CD4-positive, alpha-beta T cell (primary cell): ENCODE measurements at regions not wholly inside any gene's neighbourhood (a gene's known extent, or its start where the extent isn't known, plus 50 kb on each side); places are given as distances from the start of the nearest gene placed in this dataset.

Experiments used
- ATAC-seq: fragments of 200-7000 bp; cut with Tn5 transposase; one replicate; pipeline ENCODE4 v1.10.0; 2022; ENCODE audit warnings: mild to moderate bottlenecking; ENCODE audit not compliant: poor library complexity
- CTCF ChIA-PET: fragments of 350-600 bp; sonication (Branson Sonifier 250); formaldehyde crosslinking; loops from one replicate; lab custom pipeline; 2021; ENCODE audit warnings: antibody characterized with exemption, inconsistent platforms; lab: Charles Lee
- POLR2A ChIA-PET: fragments of 350-600 bp; sonication (Branson Sonifier 250); formaldehyde crosslinking; loops from one replicate; lab custom pipeline; 2021; ENCODE audit warnings: antibody characterized with exemption, inconsistent platforms; lab: Charles Lee
- DNase-seq, 14 experiments: peaks; one replicate each; pipeline ENCODE4 v3.0.0-alpha.2; 2013 to 2020; ENCODE audit warnings: mixed read lengths in 2 of 14
- H3K27ac ChIP-seq, 2 donors: one replicate each; pipeline versions ENCODE4 v1.5.1 to v1.7.0; 2013; ENCODE audit warnings: low read length in 2 of 2, low read depth in 1 of 2, mild to moderate bottlenecking in 1 of 2
- H3K27me3 ChIP-seq, 2 experiments: 1 replicate in 1 of 2; 2 replicates in 1 of 2; pipeline versions ENCODE4 v1.6.1 to v1.7.0; 2013; ENCODE audit warnings: low read length in 2 of 2, control low read depth in 1 of 2, mild to moderate bottlenecking in 1 of 2, moderate library complexity in 1 of 2; ENCODE audit not compliant: insufficient read depth in 2 of 2, control insufficient read depth in 1 of 2
- H3K36me3 ChIP-seq: one replicate; pipeline ENCODE4 v1.6.1; 2013; ENCODE audit warnings: low read length, control low read depth; ENCODE audit not compliant: insufficient read depth
- H3K4me1 ChIP-seq: one replicate; pipeline ENCODE4 v1.6.1; 2013; ENCODE audit warnings: low read length, control low read depth; ENCODE audit not compliant: insufficient read depth
- H3K4me3 ChIP-seq: one replicate; pipeline ENCODE4 v1.5.1; 2013; ENCODE audit warnings: mild to moderate bottlenecking, low read length, moderate library complexity
- H3K9me3 ChIP-seq, 2 experiments: 1 replicate in 1 of 2; 2 replicates in 1 of 2; pipeline versions ENCODE4 v1.6.1 to v1.7.0; 2013; ENCODE audit warnings: low read length in 2 of 2, mild to moderate bottlenecking in 2 of 2, control low read depth in 1 of 2, moderate library complexity in 1 of 2; ENCODE audit not compliant: control insufficient read depth in 1 of 2, insufficient read depth in 1 of 2
- H3K27ac Mint-ChIP-seq: one replicate; pipeline ENCODE4 v1.8.0; 2020; ENCODE audit warnings: mixed read lengths
- H3K27me3 Mint-ChIP-seq: one replicate; pipeline ENCODE4 v1.8.0; 2021; ENCODE audit warnings: mixed read lengths
- H3K36me3 Mint-ChIP-seq: one replicate; pipeline ENCODE4 v1.8.0; 2021; ENCODE audit warnings: low read depth, mixed read lengths
- H3K4me1 Mint-ChIP-seq: one replicate; pipeline ENCODE4 v1.8.0; 2021; ENCODE audit warnings: low read depth, mixed read lengths
- H3K4me3 Mint-ChIP-seq: one replicate; pipeline ENCODE4 v1.8.0; 2020; ENCODE audit warnings: mild to moderate bottlenecking, mixed read lengths
- H3K9me3 Mint-ChIP-seq: one replicate; pipeline ENCODE4 v1.8.0; 2020; ENCODE audit warnings: mixed read lengths
- intact Hi-C, 2 experiments: fragments of 100-400 bp; cut with DNase I in 1 of 2; cut with micrococcal nuclease in 1 of 2; formaldehyde crosslinking; loops; one replicate each; pipeline versions ENCODE4 v1.15.1 to v1.9.0; 2023 to 2025; cut with DNase I, micrococcal nuclease
- TF ChIP-seq, protein P1 (sequence below): fragments of 200-600 bp; IDR thresholded peaks from one replicate; pipeline ENCODE4 v1.8.0; 2022; ENCODE audit warnings: antibody characterized with exemption, mild to moderate bottlenecking

DNA sequence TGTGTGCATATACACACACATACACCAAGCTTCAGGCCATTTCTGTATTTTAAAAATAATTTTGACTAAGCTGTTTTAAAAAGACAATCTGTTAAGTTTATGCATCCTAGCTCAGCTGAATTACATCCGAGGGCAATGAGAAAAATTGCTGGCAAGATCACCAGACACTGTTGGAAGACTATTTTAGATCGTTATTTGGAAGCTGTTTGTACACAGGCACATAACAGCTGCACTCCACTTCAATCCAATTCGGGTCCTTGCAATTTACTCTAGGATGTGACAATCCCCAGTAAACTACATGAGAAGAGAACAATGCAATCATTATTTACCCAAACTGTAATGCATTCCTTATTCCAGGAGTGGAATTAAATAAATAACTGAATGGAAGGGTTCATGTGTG, 79.3 kb upstream of the RASA1 start:
- Mint-ChIP-seq H3K36me3 (no peaks in the 10 kb centered on the region), H3K27me3 (no peaks in the 10 kb centered on the region), H3K27ac (no peak overlapping the region), H3K4me1 (peaks cover 15% of the 10 kb centered on the region), H3K4me3 (no peak overlapping the region), H3K9me3 (no peaks in the 10 kb centered on the region)
- H3K4me1 ChIP-seq, result no peaks in the 10 kb centered on the region
- no peak for ATAC-seq
- intact Hi-C loops, result loop anchor here in 1 of 2 experiments (10.0 kb wide), 1 partner anchor 76 kb away; the partner anchor contains the start of gene RASA1
- no peak overlapping the region for H3K4me3 ChIP-seq
- H3K27ac ChIP-seq, result no peak overlapping the region
- no peak for DNase-seq
- ChIA-PET CTCF (no interaction called here), POLR2A (interaction anchor here (0.7 kb wide), 1 partner anchor 13 kb away, joined by 3 read pairs; no protein-coding TSS in a partner anchor)
- TF ChIP-seq, protein P1, sequence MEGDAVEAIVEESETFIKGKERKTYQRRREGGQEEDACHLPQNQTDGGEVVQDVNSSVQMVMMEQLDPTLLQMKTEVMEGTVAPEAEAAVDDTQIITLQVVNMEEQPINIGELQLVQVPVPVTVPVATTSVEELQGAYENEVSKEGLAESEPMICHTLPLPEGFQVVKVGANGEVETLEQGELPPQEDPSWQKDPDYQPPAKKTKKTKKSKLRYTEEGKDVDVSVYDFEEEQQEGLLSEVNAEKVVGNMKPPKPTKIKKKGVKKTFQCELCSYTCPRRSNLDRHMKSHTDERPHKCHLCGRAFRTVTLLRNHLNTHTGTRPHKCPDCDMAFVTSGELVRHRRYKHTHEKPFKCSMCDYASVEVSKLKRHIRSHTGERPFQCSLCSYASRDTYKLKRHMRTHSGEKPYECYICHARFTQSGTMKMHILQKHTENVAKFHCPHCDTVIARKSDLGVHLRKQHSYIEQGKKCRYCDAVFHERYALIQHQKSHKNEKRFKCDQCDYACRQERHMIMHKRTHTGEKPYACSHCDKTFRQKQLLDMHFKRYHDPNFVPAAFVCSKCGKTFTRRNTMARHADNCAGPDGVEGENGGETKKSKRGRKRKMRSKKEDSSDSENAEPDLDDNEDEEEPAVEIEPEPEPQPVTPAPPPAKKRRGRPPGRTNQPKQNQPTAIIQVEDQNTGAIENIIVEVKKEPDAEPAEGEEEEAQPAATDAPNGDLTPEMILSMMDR, result no peak
- H3K36me3 ChIP-seq, result no peaks in the 10 kb centered on the region
- no peaks in the 10 kb centered on the region for H3K9me3 ChIP-seq
- no peaks in the 10 kb centered on the region for H3K27me3 ChIP-seq

DNA sequence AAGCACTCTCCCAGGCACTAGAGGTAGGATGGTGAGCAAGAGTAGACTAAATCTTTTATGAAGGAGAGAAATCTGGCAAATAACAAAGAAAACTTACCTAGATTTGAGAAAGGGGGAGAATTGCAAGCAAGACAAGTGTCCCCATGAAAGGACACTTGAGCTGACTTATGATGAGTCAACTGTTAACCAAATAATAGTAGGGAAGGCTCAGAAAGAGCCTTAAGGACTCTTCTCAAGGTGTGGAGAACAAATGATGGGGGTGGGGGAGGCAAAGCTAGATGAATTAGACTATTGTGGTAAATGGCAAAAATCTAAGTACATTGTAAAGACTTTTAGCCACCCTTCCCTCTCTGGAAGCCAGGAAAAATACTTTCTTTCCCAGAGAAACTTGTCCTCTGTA, 77.6 kb upstream of the RASA1 start:
- no peak for ATAC-seq
- no peaks in the 10 kb centered on the region for H3K27me3 ChIP-seq
- H3K9me3 Mint-ChIP-seq, result no peaks in the 10 kb centered on the region
- no peak overlapping the region for H3K4me3 Mint-ChIP-seq
- TF ChIP-seq, protein P1, result no peak
- no peaks in the 10 kb centered on the region for H3K36me3 Mint-ChIP-seq
- no peak overlapping the region for H3K27ac ChIP-seq
- no peak overlapping the region for H3K4me3 ChIP-seq
- H3K4me1 ChIP-seq, result no peaks in the 10 kb centered on the region
- no peaks in the 10 kb centered on the region for H3K9me3 ChIP-seq
- intact Hi-C loops, result no loop called here
- POLR2A ChIA-PET, result no interaction called here
- peaks cover 23% of the 10 kb centered on the region for H3K4me1 Mint-ChIP-seq
- H3K27ac Mint-ChIP-seq, result no peak overlapping the region
- no peaks in the 10 kb centered on the region for H3K27me3 Mint-ChIP-seq
- DNase-seq, result no peak
- no peaks in the 10 kb centered on the region for H3K36me3 ChIP-seq
- CTCF ChIA-PET, result no interaction called here

DNA sequence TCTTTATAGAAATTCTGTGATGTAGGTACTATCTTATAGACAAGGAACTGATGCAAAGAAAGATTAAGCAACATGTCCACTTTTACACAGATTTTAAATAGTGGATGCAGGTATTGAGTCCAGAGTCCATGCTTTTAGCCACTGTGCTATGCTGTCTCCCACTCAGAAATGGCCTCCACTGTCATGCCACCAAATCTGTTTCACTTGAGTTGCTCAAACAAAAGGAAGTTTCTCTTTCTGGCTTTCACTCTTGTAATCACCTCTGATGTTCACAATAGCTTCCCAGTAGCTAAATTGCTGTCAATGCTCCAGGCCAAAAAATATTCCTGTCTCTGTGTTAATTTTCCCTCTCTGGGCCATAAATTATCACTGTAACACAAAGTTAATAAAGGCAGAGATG, 77.0 kb upstream of the RASA1 start:
- H3K9me3 Mint-ChIP-seq, result no peaks in the 10 kb centered on the region
- TF ChIP-seq, protein P1, result no peak
- DNase-seq, result no peak
- no peaks in the 10 kb centered on the region for H3K36me3 ChIP-seq
- H3K27me3 Mint-ChIP-seq, result no peaks in the 10 kb centered on the region
- no peak overlapping the region for H3K27ac Mint-ChIP-seq
- CTCF ChIA-PET, result no interaction called here
- ATAC-seq, result no peak
- no peaks in the 10 kb centered on the region for H3K27me3 ChIP-seq
- peaks cover 29% of the 10 kb centered on the region for H3K4me1 Mint-ChIP-seq
- POLR2A ChIA-PET, result no interaction called here
- no peak overlapping the region for H3K4me3 Mint-ChIP-seq
- H3K27ac ChIP-seq, result no peak overlapping the region
- H3K4me3 ChIP-seq, result no peak overlapping the region
- no peaks in the 10 kb centered on the region for H3K36me3 Mint-ChIP-seq
- H3K9me3 ChIP-seq, result no peaks in the 10 kb centered on the region
- H3K4me1 ChIP-seq, result no peaks in the 10 kb centered on the region
- intact Hi-C loops, result no loop called here
